ENCODE measurements at regions not wholly inside any gene's neighbourhood (a gene's known extent, or its start where the extent isn't known, plus 50 kb on each side); places are given as distances from the start of the nearest gene placed in this dataset.

GRCh38 chr12:105783983-105784947, 354.5 kb downstream of the NUAK1 start:
- H3K4me3 ChIP-seq, result no peak overlapping the region
- ATAC-seq (ENCODE audit: low FRiP score in 2 of 2), result no peak
- no peaks in the 10 kb centered on the region for H3K36me3 ChIP-seq
- TF ChIP-seq EP300 (IDR thresholded peaks at IDR 0.05) (no peak), POLR2A (IDR thresholded peaks at IDR 0.05) (no peak), POLR2AphosphoS5 (IDR thresholded peaks at IDR 0.05) (no peak), CTCF (IDR thresholded peaks at IDR 0.05) (no peak)
- no peak overlapping the region for H3K27ac ChIP-seq
- H3K27me3 ChIP-seq, result no peaks in the 10 kb centered on the region
- WGBS, 2 donors, result 59 to 64% methylated on average over 8 of the region's 8 CpGs
- H3K4me1 ChIP-seq, result peaks cover 0 to 16% (median 9%) of the 10 kb centered on the region in 4 donors
- no peak for DNase-seq
- peaks cover 0 to under 1% (median 0%) of the 10 kb centered on the region in 4 donors for H3K9me3 ChIP-seq

GRCh38 chr12:105793421-105793820, 345.3 kb downstream of the NUAK1 start:
- ATAC-seq (ENCODE audit: low FRiP score in 2 of 2), result no peak
- no peak for DNase-seq
- Histone ChIP-seq H3K9me3 (peaks cover 0 to 17% (median 3%) of the 10 kb centered on the region in 4 donors), H3K27ac (no peak overlapping the region), H3K4me1 (no peaks in the 10 kb centered on the region), H3K27me3 (no peaks in the 10 kb centered on the region), H3K36me3 (no peaks in the 10 kb centered on the region), H3K4me3 (no peak overlapping the region)
- TF ChIP-seq EP300 (IDR thresholded peaks at IDR 0.05), result no peak
- WGBS, 2 donors, result 82 to 90% methylated on average over 4 to 5 of the region's 5 CpGs

- H3K4me1 ChIP-seq, result no peaks in the 10 kb centered on the region
- ATAC-seq (ENCODE audit: low FRiP score in 2 of 2) (no peak), DNase-seq (no peak)
- TF ChIP-seq CTCF (IDR thresholded peaks at IDR 0.05) (no peak), EP300 (IDR thresholded peaks at IDR 0.05) (no peak), POLR2AphosphoS5 (IDR thresholded peaks at IDR 0.05) (no peak), POLR2A (IDR thresholded peaks at IDR 0.05) (no peak)
- no peaks in the 10 kb centered on the region for H3K36me3 ChIP-seq
- H3K27me3 ChIP-seq, result no peaks in the 10 kb centered on the region
- no peaks in the 10 kb centered on the region for H3K9me3 ChIP-seq
- no peak overlapping the region for H3K27ac ChIP-seq
- 49 to 51% methylated on average over 2 of the region's 2 CpGs for WGBS, 2 donors
- no peak overlapping the region for H3K4me3 ChIP-seq
Measured at GRCh38 chr12:105798256-105798845, 340.4 kb downstream of the NUAK1 start.

GRCh38 chr12:105799103-105799502, 339.7 kb downstream of the NUAK1 start:
- no peak for DNase-seq
- TF ChIP-seq EP300 (IDR thresholded peaks at IDR 0.05) (no peak), POLR2A (IDR thresholded peaks at IDR 0.05) (no peak), CTCF (IDR thresholded peaks at IDR 0.05) (no peak), POLR2AphosphoS5 (IDR thresholded peaks at IDR 0.05) (no peak)
- 91% methylated on average over 2 of the region's 2 CpGs for WGBS, 2 donors
- H3K36me3 ChIP-seq, result no peaks in the 10 kb centered on the region
- H3K9me3 ChIP-seq, result no peaks in the 10 kb centered on the region
- H3K27me3 ChIP-seq, result no peaks in the 10 kb centered on the region
- H3K27ac ChIP-seq, result no peak overlapping the region
- no peak for ATAC-seq (ENCODE audit: low FRiP score in 2 of 2)
- no peaks in the 10 kb centered on the region for H3K4me1 ChIP-seq
- H3K4me3 ChIP-seq, result no peak overlapping the region

- ATAC-seq (ENCODE audit: low FRiP score in 2 of 2) (no peak), DNase-seq (no peak)
- no peaks in the 10 kb centered on the region for H3K9me3 ChIP-seq
- H3K4me1 ChIP-seq, result no peaks in the 10 kb centered on the region
- H3K27ac ChIP-seq, result no peak overlapping the region
- H3K27me3 ChIP-seq, result no peaks in the 10 kb centered on the region
- no peak for TF ChIP-seq POLR2AphosphoS5 (IDR thresholded peaks at IDR 0.05)
- no peak for TF ChIP-seq POLR2A (IDR thresholded peaks at IDR 0.05)
- TF ChIP-seq EP300 (IDR thresholded peaks at IDR 0.05), result no peak
- TF ChIP-seq CTCF (IDR thresholded peaks at IDR 0.05), result no peak
- no peaks in the 10 kb centered on the region for H3K36me3 ChIP-seq
- WGBS, 2 donors, result 73 to 92% methylated on average over 2 of the region's 2 CpGs
- no peak overlapping the region for H3K4me3 ChIP-seq
Measured at GRCh38 chr12:105801351-105801750, 337.4 kb downstream of the NUAK1 start.

Measured in upper lobe of left lung (tissue), 6 donors.